Brain microvascular endothelial cell (primary cell): ENCODE measurements at regions not wholly inside any gene's neighbourhood (a gene's known extent, or its start where the extent isn't known, plus 50 kb on each side); places are given as distances from the start of the nearest gene placed in this dataset.

Experiments used
- DNase-seq: peaks from one replicate; pipeline ENCODE4 v3.0.0-alpha.2; 2020
- H3K27ac ChIP-seq: fragments of 250-450 bp; sonication (Bioruptor Pico); 2 replicates; pipeline ENCODE4 v1.5.1; 2020; ENCODE audit warnings: mild to moderate bottlenecking, moderate library complexity
- H3K27me3 ChIP-seq: fragments of 250-450 bp; sonication (Bioruptor Pico); replicated peaks from 2 replicates; pipeline ENCODE4 v1.5.1; 2020; ENCODE audit warnings: mild to moderate bottlenecking
- H3K36me3 ChIP-seq: fragments of 250-450 bp; sonication (Bioruptor Pico); replicated peaks from 2 replicates; pipeline ENCODE4 v1.5.1; 2020; ENCODE audit warnings: mild to moderate bottlenecking
- H3K4me3 ChIP-seq: 2 replicates; pipeline ENCODE4 v1.5.1; 2011; ENCODE audit warnings: low read depth, mild to moderate bottlenecking, control low read depth, low read length, moderate library complexity
- in situ Hi-C: cut with HindIII; loops from 2 replicates; pipeline ENCODE4 v1.10.0; 2017; ENCODE audit warnings: low sequenced_read_pairs, low pct_ligation_motif_present
- TF ChIP-seq, protein P1 (sequence below): IDR thresholded peaks from 2 replicates; pipeline ENCODE4 v1.5.1; 2011; ENCODE audit warnings: low read depth, mild to moderate bottlenecking, moderate library complexity, low read length, control low read depth, inconsistent platforms; ENCODE audit errors: missing control alignments

DNA sequence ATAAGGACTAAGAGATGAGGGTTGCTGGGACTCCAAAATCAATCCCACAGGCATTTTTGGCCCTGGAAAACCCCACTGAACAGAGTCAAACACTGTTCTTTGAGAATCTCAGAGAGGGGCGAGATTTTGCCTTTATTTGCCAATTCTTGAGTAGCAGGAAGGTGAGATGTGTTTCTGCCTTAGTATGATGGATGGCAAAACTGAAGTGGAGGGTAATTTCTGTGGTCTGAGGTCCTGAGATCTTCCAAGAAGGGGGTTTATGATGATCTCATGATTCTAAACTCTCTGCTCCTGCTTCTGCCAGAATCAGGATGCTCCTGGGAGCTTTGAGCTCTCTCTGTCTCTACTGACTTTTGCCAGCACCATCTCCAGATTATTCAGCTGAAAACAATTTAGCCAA, 174.8 kb upstream of the CLINT1 start:
- TF ChIP-seq, protein P1, sequence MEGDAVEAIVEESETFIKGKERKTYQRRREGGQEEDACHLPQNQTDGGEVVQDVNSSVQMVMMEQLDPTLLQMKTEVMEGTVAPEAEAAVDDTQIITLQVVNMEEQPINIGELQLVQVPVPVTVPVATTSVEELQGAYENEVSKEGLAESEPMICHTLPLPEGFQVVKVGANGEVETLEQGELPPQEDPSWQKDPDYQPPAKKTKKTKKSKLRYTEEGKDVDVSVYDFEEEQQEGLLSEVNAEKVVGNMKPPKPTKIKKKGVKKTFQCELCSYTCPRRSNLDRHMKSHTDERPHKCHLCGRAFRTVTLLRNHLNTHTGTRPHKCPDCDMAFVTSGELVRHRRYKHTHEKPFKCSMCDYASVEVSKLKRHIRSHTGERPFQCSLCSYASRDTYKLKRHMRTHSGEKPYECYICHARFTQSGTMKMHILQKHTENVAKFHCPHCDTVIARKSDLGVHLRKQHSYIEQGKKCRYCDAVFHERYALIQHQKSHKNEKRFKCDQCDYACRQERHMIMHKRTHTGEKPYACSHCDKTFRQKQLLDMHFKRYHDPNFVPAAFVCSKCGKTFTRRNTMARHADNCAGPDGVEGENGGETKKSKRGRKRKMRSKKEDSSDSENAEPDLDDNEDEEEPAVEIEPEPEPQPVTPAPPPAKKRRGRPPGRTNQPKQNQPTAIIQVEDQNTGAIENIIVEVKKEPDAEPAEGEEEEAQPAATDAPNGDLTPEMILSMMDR: no peak
- H3K27me3 ChIP-seq: no peaks in the 10 kb centered on the region
- in situ Hi-C loops: no loop called here
- no peak overlapping the region for H3K4me3 ChIP-seq
- H3K27ac ChIP-seq: no peak overlapping the region
- no peaks in the 10 kb centered on the region for H3K36me3 ChIP-seq
- no peak for DNase-seq

DNA sequence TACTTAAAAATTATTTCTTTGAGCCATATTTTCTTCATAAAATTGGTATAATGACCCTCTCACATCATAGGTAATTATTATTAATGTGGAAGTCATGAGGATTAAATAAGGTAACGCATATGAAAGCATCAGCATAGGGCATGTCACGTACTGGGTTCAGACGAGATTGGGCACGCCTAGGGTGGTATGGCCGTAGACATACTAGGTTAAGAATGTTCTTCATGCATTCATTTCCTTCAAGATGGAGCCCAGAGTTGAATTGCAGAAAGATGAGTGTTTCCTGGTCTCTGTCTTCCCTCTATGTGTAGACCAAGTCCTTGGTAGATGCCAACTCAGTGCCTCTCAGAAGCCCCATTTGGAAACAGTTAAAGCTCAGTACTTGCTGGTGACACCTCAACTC, 174.1 kb upstream of the CLINT1 start:
- TF ChIP-seq, protein P1: no peak
- H3K27me3 ChIP-seq: no peaks in the 10 kb centered on the region
- no peak overlapping the region for H3K4me3 ChIP-seq
- no peaks in the 10 kb centered on the region for H3K36me3 ChIP-seq
- DNase-seq: no peak
- H3K27ac ChIP-seq: no peak overlapping the region
- in situ Hi-C loops: no loop called here

DNA sequence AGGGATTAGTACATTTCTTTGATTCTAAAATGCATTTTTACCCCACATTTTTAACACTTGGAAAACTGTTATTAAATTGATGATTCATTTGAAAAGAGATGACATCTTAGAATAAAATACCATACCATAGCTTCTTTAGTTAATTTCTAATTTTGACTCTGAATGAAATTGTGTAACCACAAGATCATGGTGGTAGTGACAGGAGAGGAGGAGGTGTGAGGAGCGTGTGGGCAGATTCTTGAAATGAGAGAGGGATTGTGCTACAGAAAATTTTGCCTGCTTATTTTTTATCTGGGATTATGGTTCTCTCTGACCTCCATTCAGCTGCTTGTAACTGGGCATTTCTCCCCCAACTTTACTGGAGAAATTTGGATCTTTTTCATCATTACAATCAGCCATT, 173.3 kb upstream of the CLINT1 start:
- Histone ChIP-seq H3K4me3 (no peak overlapping the region), H3K36me3 (no peaks in the 10 kb centered on the region), H3K27me3 (no peaks in the 10 kb centered on the region), H3K27ac (no peak overlapping the region)
- TF ChIP-seq, protein P1: no peak
- in situ Hi-C loops: no loop called here
- DNase-seq: no peak

DNA sequence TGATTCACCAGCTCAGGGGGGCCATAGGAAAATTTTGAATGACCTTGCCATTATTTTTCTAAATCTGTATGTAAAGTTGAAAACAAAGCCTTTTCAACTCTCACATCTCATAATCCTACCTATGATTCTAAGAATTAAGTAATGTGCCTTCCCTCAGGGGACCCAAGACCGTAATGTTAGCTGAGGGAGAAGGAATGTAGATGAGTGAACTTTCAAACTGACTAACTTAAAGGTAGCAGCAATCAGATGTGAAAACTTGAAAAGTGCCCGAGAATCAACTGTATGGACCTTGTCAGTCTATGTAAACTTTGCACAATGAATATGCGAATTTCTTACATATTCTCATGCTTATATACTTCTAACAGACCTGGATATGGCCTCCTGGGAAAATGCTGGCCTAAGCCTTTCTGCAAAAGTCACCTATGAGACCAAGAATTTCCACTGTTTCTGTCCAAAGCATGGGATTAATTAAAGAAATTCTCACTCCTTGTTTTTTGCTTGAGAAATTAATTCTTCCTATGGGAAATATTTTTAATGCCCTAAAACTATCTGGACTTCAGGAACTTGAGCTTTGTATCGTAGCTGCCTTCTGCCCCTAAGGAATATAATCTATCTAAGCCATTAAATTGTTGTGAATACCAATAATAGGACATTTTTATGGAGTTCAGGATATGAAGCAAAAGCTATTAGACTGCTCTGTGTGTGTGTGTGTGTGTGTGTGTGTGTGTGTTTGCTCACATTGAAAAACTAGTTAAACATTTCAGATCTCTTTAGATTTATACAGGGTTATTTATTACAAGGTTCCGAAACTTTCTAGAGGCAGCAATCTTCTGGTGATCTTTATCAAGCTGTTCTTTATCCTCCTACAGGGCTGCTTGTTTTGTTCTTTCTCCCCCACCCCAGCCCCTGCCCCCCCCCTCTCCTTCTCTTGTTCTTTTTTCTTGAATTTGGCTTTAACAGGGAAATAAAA, 169.1 kb upstream of the CLINT1 start:
- no peak overlapping the region for H3K27ac ChIP-seq
- no peak overlapping the region for H3K4me3 ChIP-seq
- TF ChIP-seq, protein P1: no peak
- no peaks in the 10 kb centered on the region for H3K27me3 ChIP-seq
- no peak for DNase-seq
- in situ Hi-C loops: no loop called here
- H3K36me3 ChIP-seq: no peaks in the 10 kb centered on the region

- no peak for DNase-seq
- Histone ChIP-seq H3K36me3 (no peaks in the 10 kb centered on the region), H3K27ac (no peak overlapping the region), H3K4me3 (no peak overlapping the region), H3K27me3 (no peaks in the 10 kb centered on the region)
- in situ Hi-C loops: no loop called here
- TF ChIP-seq, protein P1: no peak
Measured at GRCh38 chr5:158026304-158027031, 167.5 kb upstream of the CLINT1 start.
